IMR-90 (cell line): ENCODE measurements at regions not wholly inside any gene's neighbourhood (a gene's known extent, or its start where the extent isn't known, plus 50 kb on each side); places are given as distances from the start of the nearest gene placed in this dataset.

Experiments used
- ATAC-seq: fragments of 200-7000 bp; cut with Tn5 transposase; 2 replicates; pipeline ENCODE4 v1.9.1; 2020; ENCODE audit warnings: low read depth, mild to moderate bottlenecking, moderate library complexity
- BruUV-seq: library from RNA; stranded (reverse); fragments of 400-500 nt; replicated peaks from 2 replicates; lab custom pipeline; 2021; lab: Mats Ljungman, UMichigan
- CTCF ChIA-PET: fragments of 300-600 bp; formaldehyde crosslinking; extraction: SDS; loops from one replicate; lab custom pipeline; 2021; ENCODE audit warnings: antibody characterized with exemption; lab: Yijun Ruan, JAX
- POLR2A ChIA-PET: fragments of 300-600 bp; sonication (Branson Sonifier 250); formaldehyde crosslinking; loops from one replicate; lab custom pipeline; 2022; ENCODE audit warnings: antibody characterized with exemption; ENCODE audit not compliant: unreplicated experiment; lab: Charles Lee
- DNase-seq: peaks from one replicate; pipeline ENCODE4 v3.0.0; 2013
- H2AFZ ChIP-seq: replicated peaks from 2 replicates; pipeline ENCODE3; 2013; ENCODE audit warnings: low read length, mild to moderate bottlenecking; ENCODE audit not compliant: poor library complexity
- H2AK5ac ChIP-seq: 2 replicates; pipeline ENCODE4 v1.6.1; 2013; ENCODE audit warnings: low read depth, low read length, inconsistent platforms
- H2AK9ac ChIP-seq: replicated peaks from 2 replicates; pipeline ENCODE3; 2013; ENCODE audit warnings: mild to moderate bottlenecking, low read depth, low read length, moderate library complexity; ENCODE audit not compliant: poor library complexity
- H2BK120ac ChIP-seq: 2 replicates; pipeline ENCODE4 v1.6.1; 2013; ENCODE audit warnings: low read depth, low read length, inconsistent platforms
- H2BK15ac ChIP-seq: 3 replicates; pipeline ENCODE4 v1.6.1; 2013; ENCODE audit warnings: low read depth, low read length, inconsistent platforms
- H2BK20ac ChIP-seq: 2 replicates; pipeline ENCODE4 v1.6.1; 2013; ENCODE audit warnings: low read depth, mild to moderate bottlenecking, inconsistent platforms, low read length, moderate library complexity
- H2BK5ac ChIP-seq: 2 replicates; pipeline ENCODE4 v1.6.1; 2013; ENCODE audit warnings: mild to moderate bottlenecking, low read depth, low read length, inconsistent platforms; ENCODE audit not compliant: poor library complexity, severe bottlenecking
- H3K14ac ChIP-seq: replicated peaks from 2 replicates; pipeline ENCODE4 v1.6.1; 2013; ENCODE audit warnings: low read depth, low read length, inconsistent platforms
- H3K18ac ChIP-seq: 2 replicates; pipeline ENCODE4 v1.6.1; 2013; ENCODE audit warnings: low read depth, low read length, control low read depth
- H3K23ac ChIP-seq: 2 replicates; pipeline ENCODE4 v1.6.1; 2013; ENCODE audit warnings: low read depth, low read length, inconsistent platforms
- H3K27ac ChIP-seq: 2 replicates; pipeline ENCODE4 v1.5.1; 2013; ENCODE audit warnings: mild to moderate bottlenecking, control low read depth, low read length; ENCODE audit not compliant: insufficient read depth
- H3K27me3 ChIP-seq: 2 replicates; pipeline ENCODE4 v1.6.1; 2013; ENCODE audit warnings: low read length; ENCODE audit not compliant: control insufficient read depth, insufficient read depth
- H3K36me3 ChIP-seq: 2 replicates; pipeline ENCODE4 v1.6.1; 2013; ENCODE audit warnings: low read length, mixed read lengths; ENCODE audit not compliant: control insufficient read depth, insufficient read depth
- H3K4ac ChIP-seq: 2 replicates; pipeline ENCODE4 v1.6.1; 2013; ENCODE audit warnings: low read depth, low read length, inconsistent platforms
- H3K4me1 ChIP-seq: 2 replicates; pipeline ENCODE4 v1.6.1; 2013; ENCODE audit warnings: low read length, mixed read lengths; ENCODE audit not compliant: control insufficient read depth, insufficient read depth
- H3K4me2 ChIP-seq: 2 replicates; pipeline ENCODE4 v1.6.1; 2013; ENCODE audit warnings: low read depth, mild to moderate bottlenecking, control low read depth, low read length, moderate library complexity
- H3K4me3 ChIP-seq: 2 replicates; pipeline ENCODE4 v1.5.1; 2013; ENCODE audit warnings: low read depth, mild to moderate bottlenecking, control low read depth, low read length, moderate library complexity; ENCODE audit not compliant: insufficient read depth
- H3K56ac ChIP-seq: 2 replicates; pipeline ENCODE4 v1.6.1; 2013; ENCODE audit warnings: low read length, inconsistent platforms; ENCODE audit not compliant: insufficient read depth; ENCODE audit errors: extremely low read depth
- H3K79me1 ChIP-seq, 2 experiments: 2 replicates each; pipeline ENCODE4 v1.6.1; 2013; ENCODE audit warnings: low read length in 2 of 2, inconsistent platforms in 1 of 2, low read depth in 1 of 2
- H3K9ac ChIP-seq: 2 replicates; pipeline ENCODE4 v1.6.1; 2013; ENCODE audit warnings: low read depth, low read length, control low read depth
- H3K9me1 ChIP-seq: 2 replicates; pipeline ENCODE4 v1.6.1; 2013; ENCODE audit warnings: low read length, inconsistent platforms; ENCODE audit not compliant: insufficient read depth
- H3K9me3 ChIP-seq: 2 replicates; pipeline ENCODE4 v1.6.1; 2013; ENCODE audit warnings: low read length; ENCODE audit not compliant: control insufficient read depth, insufficient read depth
- H4K20me1 ChIP-seq: 2 replicates; pipeline ENCODE4 v1.6.1; 2013; ENCODE audit warnings: low read length, inconsistent platforms; ENCODE audit not compliant: insufficient read depth
- H4K5ac ChIP-seq: 2 replicates; pipeline ENCODE4 v1.6.1; 2013; ENCODE audit warnings: mild to moderate bottlenecking, low read depth, low read length, control low read depth
- H4K8ac ChIP-seq, 2 experiments: 2 replicates each; pipeline ENCODE4 v1.6.1; 2013; ENCODE audit warnings: low read depth in 2 of 2, low read length in 2 of 2, control low read depth in 1 of 2, inconsistent platforms in 1 of 2
- H4K91ac ChIP-seq: 2 replicates; pipeline ENCODE4 v1.6.1; 2013; ENCODE audit warnings: low read depth, low read length, inconsistent platforms; ENCODE audit not compliant: insufficient read depth
- BHLHE40 ChIP-seq: fragments of 150-350 bp; IDR thresholded peaks from 2 replicates; pipeline ENCODE4 v1.6.1; 2016; ENCODE audit warnings: mild to moderate bottlenecking, low read depth, low read length
- CEBPB ChIP-seq: IDR thresholded peaks from 2 replicates; pipeline ENCODE4 v1.6.1; 2012; ENCODE audit warnings: low read depth, low read length, improper control_type of control experiment
- MAZ ChIP-seq: IDR thresholded peaks from 2 replicates; pipeline ENCODE4 v1.6.1; 2012; ENCODE audit warnings: low read depth, mild to moderate bottlenecking, low read length, improper control_type of control experiment, moderate library complexity, borderline replicate concordance
- NFE2L2 ChIP-seq: fragments of 150-350 bp; IDR thresholded peaks from 2 replicates; pipeline ENCODE4 v1.6.1; 2016; ENCODE audit warnings: low read depth, mild to moderate bottlenecking, low read length
- RAD21 ChIP-seq: IDR thresholded peaks from 2 replicates; pipeline ENCODE4 v1.6.1; 2012; ENCODE audit warnings: low read length, improper control_type of control experiment
- RCOR1 ChIP-seq: IDR thresholded peaks from 2 replicates; pipeline ENCODE4 v1.6.1; 2012; ENCODE audit warnings: mild to moderate bottlenecking, low read length, improper control_type of control experiment; ENCODE audit not compliant: insufficient replicate concordance
- RFX5 ChIP-seq: IDR thresholded peaks from 2 replicates; pipeline ENCODE4 v1.8.0; 2012; ENCODE audit warnings: low read depth, mild to moderate bottlenecking, low read length, moderate library complexity
- SMC3 ChIP-seq: fragments of 150-350 bp; IDR thresholded peaks from 2 replicates; pipeline ENCODE4 v1.6.1; 2016; ENCODE audit warnings: low read depth, mild to moderate bottlenecking, antibody characterized with exemption, low read length, moderate library complexity
- WGBS, 2 experiments: methylation state at CpG; one replicate each; pipeline versions ENCODE4 v1.1.5 to v1.1.7; 2013; ENCODE audit warnings: missing lambda C conversion rate in 2 of 2; ENCODE audit not compliant: insufficient read length in 1 of 2; ENCODE audit errors: extremely low coverage in 2 of 2; 5-methylcytosine and 5-hydroxymethylcytosine counted together
- dilution Hi-C: fragments of 300-500 bp; cut with HindIII; formaldehyde crosslinking; loops from one replicate; pipeline ENCODE4 v1.14.3; 2018; ENCODE audit warnings: low sequenced_read_pairs; ENCODE audit not compliant: unreplicated experiment
- in situ Hi-C: fragments of 300-500 bp; cut with MboI; formaldehyde crosslinking; loops from 3 replicates; pipeline ENCODE4 v1.14.3; 2019; ENCODE audit warnings: low sequenced_read_pairs, inconsistent platforms, mixed read lengths
- intact Hi-C: fragments of 100-400 bp; cut with micrococcal nuclease; formaldehyde crosslinking; loops from 2 replicates; pipeline ENCODE4 v1.10.0; 2022
- TF ChIP-seq, protein P1 (sequence below): fragments of 150-350 bp; IDR thresholded peaks from 2 replicates; pipeline ENCODE4 v1.6.1; 2017; ENCODE audit warnings: mild to moderate bottlenecking, antibody characterized with exemption, low read length, low read depth

DNA sequence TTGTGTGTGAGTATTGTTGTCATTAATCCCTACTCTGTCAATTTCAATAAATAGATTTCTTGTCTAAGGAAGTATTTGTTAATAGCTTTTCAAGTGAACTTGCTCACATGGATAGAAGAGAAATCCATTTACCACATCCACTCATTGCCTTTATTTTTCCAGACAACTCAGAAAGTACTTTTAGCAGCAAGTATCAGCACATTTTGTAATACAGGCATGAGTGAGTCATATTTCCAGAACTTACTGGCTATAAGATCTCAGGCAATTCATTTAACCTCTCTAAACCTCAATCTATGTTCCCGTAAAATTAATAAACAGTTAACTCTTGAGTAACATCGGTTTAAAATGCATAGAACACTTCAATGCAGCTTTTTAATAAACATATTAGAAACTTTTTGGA is 317.9 kb upstream of the PCDH7 start:
- no peak overlapping the region for H4K5ac ChIP-seq
- no peaks in the 10 kb centered on the region; the same call in 1 of the 2 replicates for H3K9me3 ChIP-seq
- no peak overlapping the region for H2AK5ac ChIP-seq
- in situ Hi-C loops: no loop called here
- H2BK20ac ChIP-seq: no peak overlapping the region
- no peak overlapping the region for H3K27ac ChIP-seq
- dilution Hi-C loops: no loop called here
- BruUV-seq: no TSS peak
- TF ChIP-seq RAD21 (no peak), SMC3 (no peak), BHLHE40 (no peak), RCOR1 (no peak), RFX5 (no peak), NFE2L2 (no peak), CEBPB (no peak), MAZ (no peak)
- TF ChIP-seq, protein P1, sequence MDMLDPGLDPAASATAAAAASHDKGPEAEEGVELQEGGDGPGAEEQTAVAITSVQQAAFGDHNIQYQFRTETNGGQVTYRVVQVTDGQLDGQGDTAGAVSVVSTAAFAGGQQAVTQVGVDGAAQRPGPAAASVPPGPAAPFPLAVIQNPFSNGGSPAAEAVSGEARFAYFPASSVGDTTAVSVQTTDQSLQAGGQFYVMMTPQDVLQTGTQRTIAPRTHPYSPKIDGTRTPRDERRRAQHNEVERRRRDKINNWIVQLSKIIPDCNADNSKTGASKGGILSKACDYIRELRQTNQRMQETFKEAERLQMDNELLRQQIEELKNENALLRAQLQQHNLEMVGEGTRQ: no peak
- no peak overlapping the region for H2BK5ac ChIP-seq
- H3K4me1 ChIP-seq: no peaks in the 10 kb centered on the region
- no peak overlapping the region for H3K23ac ChIP-seq
- H2AK9ac ChIP-seq: no peak overlapping the region
- H3K9ac ChIP-seq: no peak overlapping the region
- no peak overlapping the region for H2AFZ ChIP-seq
- WGBS, 2 experiments: no CpG with 5 or more reads among the region's 2 CpGs
- no peak overlapping the region for H3K4me3 ChIP-seq
- H3K56ac ChIP-seq: no peak overlapping the region
- peak; percentile 29 for DNase-seq
- intact Hi-C loops: no loop called here
- no peak overlapping the region for H3K18ac ChIP-seq
- no peaks in the 10 kb centered on the region for H3K79me1 ChIP-seq
- H3K27me3 ChIP-seq: no peaks in the 10 kb centered on the region
- H4K8ac ChIP-seq: no peak overlapping the region
- no peak overlapping the region for H4K91ac ChIP-seq
- POLR2A ChIA-PET: no interaction called here
- no peak overlapping the region for H3K4ac ChIP-seq
- no peak overlapping the region for H3K14ac ChIP-seq
- no peaks in the 10 kb centered on the region for H3K9me1 ChIP-seq
- H4K20me1 ChIP-seq: no peaks in the 10 kb centered on the region
- CTCF ChIA-PET: no interaction called here
- no peak overlapping the region for H3K4me2 ChIP-seq
- no peak overlapping the region for H2BK120ac ChIP-seq
- H3K36me3 ChIP-seq: no peaks in the 10 kb centered on the region
- H2BK15ac ChIP-seq: no peak overlapping the region
- no peak for ATAC-seq
